Astrocyte of the cerebellum (primary cell): ENCODE measurements at regions not wholly inside any gene's neighbourhood (a gene's known extent, or its start where the extent isn't known, plus 50 kb on each side); places are given as distances from the start of the nearest gene placed in this dataset.
"Not testable (repeated sequence)": the region's sequence is repeated elsewhere in the genome, so short reads cannot be mapped to it uniquely, and the experiment has no call there.

Experiments
- DNase-seq: peaks from one replicate; pipeline ENCODE4 v3.0.0-alpha.2; 2011; ENCODE audit warnings: low read depth
- H3K4me3 ChIP-seq: 2 replicates; pipeline ENCODE4 v1.5.1; 2011; ENCODE audit warnings: mild to moderate bottlenecking, low read depth, low read length, moderate library complexity
- in situ Hi-C: cut with HindIII; loops from 2 replicates; pipeline ENCODE4 v1.10.0; 2017; ENCODE audit warnings: low sequenced_read_pairs
- TF ChIP-seq, protein P1 (sequence below): IDR thresholded peaks from 2 replicates; pipeline ENCODE4 v1.5.1; 2012; ENCODE audit warnings: low read length, low read depth, moderate library complexity, mild to moderate bottlenecking; ENCODE audit errors: missing control alignments

DNA sequence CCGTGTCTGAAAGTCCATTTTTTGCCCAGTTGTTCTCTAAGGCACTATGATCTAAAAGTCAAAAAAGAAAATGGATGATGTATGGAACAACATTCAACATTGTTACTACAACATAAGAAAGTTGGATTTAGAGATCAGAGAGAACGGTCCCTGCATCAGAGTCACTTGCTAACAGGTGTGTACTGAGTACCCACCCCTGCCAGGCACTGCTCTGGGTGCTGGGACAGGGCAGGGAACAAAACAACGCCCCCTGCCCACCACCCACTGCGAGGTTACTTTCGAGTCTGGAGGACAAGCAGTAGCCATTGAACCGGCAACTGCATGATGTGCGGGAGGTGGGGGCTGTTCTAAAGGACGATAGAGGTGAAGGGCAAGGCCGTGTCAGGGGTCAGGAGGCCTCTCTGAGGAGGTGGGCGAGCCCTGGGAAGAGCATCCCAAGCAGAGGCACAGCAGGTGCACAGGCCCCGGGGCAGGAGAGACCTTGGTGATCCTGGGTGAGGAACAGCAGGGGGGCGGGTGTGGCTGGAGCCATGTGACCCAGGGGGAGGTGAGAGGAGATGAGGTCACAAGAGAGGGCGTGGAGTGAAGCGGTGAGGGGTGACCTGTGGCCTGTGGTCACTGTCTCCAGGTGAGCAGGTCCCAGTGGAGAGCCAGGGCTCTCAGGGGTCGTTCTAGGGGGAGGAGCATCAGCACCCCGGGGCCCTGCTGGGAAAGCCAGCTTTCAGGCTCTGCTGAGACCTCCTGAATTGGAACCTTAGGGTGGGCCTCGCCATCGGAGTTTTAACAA, 197.5 kb upstream of the SULF2 start:
- TF ChIP-seq, protein P1, sequence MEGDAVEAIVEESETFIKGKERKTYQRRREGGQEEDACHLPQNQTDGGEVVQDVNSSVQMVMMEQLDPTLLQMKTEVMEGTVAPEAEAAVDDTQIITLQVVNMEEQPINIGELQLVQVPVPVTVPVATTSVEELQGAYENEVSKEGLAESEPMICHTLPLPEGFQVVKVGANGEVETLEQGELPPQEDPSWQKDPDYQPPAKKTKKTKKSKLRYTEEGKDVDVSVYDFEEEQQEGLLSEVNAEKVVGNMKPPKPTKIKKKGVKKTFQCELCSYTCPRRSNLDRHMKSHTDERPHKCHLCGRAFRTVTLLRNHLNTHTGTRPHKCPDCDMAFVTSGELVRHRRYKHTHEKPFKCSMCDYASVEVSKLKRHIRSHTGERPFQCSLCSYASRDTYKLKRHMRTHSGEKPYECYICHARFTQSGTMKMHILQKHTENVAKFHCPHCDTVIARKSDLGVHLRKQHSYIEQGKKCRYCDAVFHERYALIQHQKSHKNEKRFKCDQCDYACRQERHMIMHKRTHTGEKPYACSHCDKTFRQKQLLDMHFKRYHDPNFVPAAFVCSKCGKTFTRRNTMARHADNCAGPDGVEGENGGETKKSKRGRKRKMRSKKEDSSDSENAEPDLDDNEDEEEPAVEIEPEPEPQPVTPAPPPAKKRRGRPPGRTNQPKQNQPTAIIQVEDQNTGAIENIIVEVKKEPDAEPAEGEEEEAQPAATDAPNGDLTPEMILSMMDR: no peak
- in situ Hi-C loops: no loop called here
- no peak for DNase-seq
- H3K4me3 ChIP-seq: no peak overlapping the region

DNA sequence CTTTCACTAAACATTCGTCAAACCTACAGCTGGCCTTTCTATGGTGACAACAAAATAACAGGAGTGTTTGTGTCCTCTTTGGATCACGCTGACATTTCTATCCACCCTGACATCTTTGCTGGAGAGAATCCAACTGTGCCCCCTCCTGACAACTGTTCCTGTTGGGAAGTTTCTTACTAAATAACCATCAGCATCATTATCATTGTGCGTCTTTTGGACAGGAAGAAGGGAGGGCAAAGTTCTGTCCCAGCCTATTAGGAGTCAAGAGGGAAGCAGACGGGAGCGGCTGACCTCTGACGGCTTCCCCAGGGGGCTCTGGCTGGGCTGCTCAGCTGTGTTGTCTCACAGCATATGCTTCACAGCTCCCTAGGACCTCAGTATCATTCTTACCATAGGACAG, 195.9 kb upstream of the SULF2 start:
- in situ Hi-C loops: no loop called here

DNA sequence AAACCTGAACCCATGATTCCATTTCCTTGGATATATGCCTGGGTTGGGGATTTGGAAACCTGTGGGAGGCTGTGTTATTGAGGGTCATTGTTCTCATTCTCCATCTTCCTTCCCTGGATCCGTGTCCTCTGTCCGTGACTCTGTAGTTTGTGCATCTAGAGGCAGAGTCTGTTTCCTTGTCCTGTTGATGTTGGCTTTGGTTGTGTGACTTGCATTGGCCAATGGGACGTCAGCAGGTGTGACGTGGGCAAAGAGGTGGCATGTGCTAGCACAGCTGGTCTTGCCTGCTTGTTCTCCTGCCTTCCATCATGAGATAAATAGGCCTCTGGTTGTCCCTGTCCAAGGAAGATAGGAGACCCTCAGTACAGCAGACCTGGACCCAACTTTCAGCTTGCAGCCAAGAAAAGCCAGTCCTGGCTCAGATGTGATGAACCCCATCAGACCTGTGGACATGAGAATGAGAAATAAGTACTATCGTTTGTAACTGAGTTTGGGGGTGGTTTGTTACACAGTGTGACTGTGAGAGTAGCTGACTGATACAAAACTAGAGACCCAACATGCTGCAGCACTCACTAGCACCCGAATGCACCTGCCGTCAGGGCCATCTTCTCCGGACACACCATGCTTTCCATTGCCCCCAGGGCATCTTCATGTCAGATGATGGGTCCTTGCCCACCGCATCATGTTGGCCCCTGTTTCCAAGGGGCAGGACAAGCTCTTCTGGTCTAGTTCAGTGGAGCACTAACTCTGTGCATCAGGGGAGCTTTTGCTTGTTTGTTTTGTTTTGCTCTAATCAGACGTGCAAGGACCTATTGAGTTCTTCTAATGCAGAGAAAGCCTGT, 195.3 kb upstream of the SULF2 start:
- in situ Hi-C loops: no loop called here
- TF ChIP-seq, protein P1: no peak
- DNase-seq: no peak
- no peak overlapping the region for H3K4me3 ChIP-seq

More for the DNA sequence above, 195.9 kb upstream of the SULF2 start:
- TF ChIP-seq, protein P1: no peak
- H3K4me3 ChIP-seq: no peak overlapping the region
- no peak for DNase-seq

DNA sequence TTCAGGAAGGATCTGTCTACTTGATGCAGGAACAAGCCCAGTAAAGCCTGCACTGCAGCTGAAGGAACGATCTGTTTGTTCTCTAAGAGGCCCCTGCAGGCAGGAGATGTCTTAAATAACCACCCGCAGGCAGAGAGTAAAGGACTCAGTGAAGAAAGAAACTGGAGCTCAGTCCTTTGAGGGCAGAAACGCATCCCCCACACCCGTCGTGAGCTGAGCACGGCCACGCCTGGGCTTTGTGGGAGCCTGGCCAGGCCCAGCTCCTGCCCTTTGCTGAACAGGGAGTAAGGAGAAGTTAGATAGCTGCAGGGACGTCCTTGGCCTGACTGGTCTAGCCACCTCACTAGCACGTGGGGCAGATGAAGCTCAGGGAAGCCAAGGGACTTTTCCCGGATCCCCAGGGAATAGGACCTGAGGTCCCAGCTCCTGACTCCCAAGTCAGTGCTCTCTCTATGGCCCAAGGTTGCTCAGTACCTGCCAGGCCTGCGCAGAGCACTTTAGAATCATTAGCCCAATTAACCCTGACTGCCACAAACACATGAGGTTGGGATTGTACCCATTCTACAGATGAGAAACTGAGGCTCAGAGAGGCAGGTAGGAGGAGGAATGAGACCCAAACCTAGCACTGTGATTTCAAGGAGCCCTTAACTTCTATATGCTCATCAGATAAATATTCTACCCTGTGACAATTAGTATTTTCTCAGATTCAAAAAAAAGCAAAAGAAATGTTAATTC, 194.2 kb upstream of the SULF2 start:
- H3K4me3 ChIP-seq, in situ Hi-C loops, DNase-seq: not testable (repeated sequence)

DNA sequence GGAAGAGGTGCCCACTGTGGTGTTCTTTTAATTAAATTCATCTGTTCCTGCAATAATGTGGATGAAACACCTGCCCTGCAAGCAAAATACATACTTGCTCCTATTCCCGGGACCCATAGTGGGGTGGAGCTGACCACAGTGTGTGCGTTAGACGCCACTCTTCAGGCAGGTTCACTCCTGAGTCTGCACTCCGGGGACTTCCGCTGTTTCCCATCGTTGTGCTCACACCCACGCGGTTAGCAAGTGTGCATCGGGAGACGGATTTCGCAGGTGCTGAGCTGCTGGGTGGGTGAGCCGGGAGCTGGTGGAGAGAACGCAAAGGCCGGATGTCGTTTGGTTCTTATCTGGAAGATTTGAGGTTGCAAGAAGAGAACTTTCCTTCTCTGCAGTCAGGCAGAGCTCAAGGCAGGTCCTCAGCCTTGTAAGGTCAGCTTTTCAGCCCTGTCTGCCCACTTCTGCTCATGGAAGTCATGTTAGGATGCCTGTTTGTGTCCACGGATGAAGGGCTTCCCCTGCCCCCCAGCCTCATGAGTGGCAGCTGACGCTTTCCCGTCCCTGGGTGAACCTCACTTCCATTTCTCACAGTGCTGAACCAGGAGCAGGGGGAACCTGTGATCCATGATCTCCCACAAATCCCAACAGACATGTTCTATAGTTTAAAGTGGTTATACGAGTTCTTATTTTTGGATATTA, 193.3 kb upstream of the SULF2 start:
- in situ Hi-C loops, H3K4me3 ChIP-seq, DNase-seq: not testable (repeated sequence)

DNA sequence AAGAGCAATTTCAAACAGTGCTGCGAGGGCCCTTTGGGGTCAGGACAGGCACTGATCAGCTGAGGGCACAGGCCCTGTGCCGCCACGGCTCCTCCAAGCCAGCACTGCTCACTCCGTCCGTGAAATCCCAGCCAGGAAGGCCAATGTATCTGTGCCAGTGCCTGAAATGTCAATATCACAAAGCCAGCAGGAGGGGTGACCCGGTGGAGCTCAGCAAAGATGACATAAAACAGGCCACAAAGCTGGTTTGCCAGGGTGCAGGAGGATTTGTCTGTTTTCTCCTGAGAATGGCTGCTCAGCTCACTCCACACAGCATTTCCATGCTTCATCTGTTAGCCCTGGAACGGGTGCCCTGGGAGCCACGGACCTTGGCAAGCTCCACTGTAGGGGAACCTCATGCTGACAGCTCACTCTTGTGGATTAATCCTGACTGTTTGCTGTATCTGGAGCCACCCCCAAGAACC, 192.5 kb upstream of the SULF2 start:
- in situ Hi-C loops, DNase-seq, H3K4me3 ChIP-seq: not testable (repeated sequence)

DNA sequence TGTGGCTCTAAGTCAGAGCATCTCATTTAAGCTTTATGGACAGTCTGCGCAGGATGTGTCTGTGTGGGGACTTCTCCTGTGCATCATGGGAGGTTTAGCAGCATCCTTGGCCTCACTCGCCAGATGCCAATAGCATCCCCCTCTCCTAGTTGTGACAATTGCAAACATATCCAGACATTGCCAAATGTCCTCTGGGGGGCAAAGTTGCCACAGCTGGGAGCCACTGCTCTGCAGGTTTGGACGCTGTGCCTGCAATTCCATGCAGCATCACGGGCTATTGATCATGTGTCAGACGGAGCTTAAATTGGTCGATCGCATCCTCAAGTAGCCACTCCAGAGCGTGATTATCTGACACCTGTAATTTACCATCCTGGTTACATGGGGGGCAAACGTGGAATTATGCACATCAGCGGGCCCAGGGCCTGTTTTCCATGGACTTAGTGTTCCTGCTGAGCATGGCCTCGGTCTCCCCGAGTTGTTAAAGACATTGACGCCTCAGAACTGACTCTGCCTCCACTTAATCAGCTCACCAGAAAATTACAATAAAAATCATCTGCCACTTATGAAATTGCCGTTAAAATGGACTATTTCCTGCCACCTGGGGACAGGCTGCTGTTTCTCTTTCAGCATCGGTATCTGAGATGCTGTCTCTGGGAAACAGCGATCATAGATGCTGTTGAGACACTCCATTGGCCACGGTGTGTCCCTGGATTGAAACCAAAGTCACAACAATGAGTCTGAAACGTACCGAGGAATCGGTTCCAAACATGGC, 191.9 kb upstream of the SULF2 start:
- in situ Hi-C loops, H3K4me3 ChIP-seq, DNase-seq: not testable (repeated sequence)
